DND-41 (cell line): ENCODE measurements at regions not wholly inside any gene's neighbourhood (a gene's known extent, or its start where the extent isn't known, plus 50 kb on each side); places are given as distances from the start of the nearest gene placed in this dataset.

Experiments
- EZH2 ChIP-seq: IDR thresholded peaks from 3 replicates; pipeline ENCODE4 v1.6.1; 2012; ENCODE audit warnings: borderline replicate concordance, low read depth, mild to moderate bottlenecking, moderate library complexity, low read length, inconsistent platforms; ENCODE audit not compliant: severe bottlenecking
- TF ChIP-seq, protein P1 (sequence below): IDR thresholded peaks from 2 replicates; pipeline ENCODE4 v1.5.1; 2012; ENCODE audit warnings: borderline replicate concordance, low read length, moderate library complexity, mild to moderate bottlenecking; ENCODE audit not compliant: poor library complexity, severe bottlenecking; ENCODE audit errors: extremely low read depth

DNA sequence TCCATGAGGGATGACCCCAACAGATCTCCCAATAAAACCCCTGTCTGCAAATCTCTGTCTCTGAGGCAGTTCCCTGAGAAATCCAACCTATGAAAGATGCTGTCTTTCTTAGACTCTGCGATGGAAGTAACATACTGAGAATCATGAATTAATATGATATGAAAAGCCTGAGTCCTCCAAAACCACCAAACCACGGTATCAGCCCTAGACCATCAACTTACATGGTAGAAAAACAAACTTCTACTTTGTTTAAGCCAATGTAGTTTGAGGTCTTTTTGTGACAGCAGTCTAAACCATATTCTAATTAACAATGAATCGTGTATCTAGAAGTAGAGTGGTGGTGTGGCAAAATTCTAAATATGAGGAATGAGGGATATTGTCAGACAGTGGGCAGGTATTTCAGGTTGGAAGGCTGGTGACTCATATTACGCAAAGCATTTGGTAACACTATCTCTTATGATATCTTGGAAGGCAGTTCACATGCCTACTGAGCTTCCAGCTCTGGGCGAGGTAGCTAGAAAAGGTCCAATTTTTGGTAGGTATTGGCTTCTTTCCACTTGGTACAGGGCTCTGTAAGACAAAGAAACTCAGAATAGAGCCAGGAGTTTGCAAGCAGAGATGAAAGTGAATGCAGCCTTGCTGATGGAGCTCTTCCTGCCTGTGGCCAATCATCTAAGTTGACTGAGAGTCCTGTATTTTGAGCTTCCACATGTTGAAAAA lies 215.8 kb downstream of the ZFP36L2 start:
- TF ChIP-seq, protein P1, sequence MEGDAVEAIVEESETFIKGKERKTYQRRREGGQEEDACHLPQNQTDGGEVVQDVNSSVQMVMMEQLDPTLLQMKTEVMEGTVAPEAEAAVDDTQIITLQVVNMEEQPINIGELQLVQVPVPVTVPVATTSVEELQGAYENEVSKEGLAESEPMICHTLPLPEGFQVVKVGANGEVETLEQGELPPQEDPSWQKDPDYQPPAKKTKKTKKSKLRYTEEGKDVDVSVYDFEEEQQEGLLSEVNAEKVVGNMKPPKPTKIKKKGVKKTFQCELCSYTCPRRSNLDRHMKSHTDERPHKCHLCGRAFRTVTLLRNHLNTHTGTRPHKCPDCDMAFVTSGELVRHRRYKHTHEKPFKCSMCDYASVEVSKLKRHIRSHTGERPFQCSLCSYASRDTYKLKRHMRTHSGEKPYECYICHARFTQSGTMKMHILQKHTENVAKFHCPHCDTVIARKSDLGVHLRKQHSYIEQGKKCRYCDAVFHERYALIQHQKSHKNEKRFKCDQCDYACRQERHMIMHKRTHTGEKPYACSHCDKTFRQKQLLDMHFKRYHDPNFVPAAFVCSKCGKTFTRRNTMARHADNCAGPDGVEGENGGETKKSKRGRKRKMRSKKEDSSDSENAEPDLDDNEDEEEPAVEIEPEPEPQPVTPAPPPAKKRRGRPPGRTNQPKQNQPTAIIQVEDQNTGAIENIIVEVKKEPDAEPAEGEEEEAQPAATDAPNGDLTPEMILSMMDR, result no peak
- no peak for TF ChIP-seq EZH2
